HTR-8/SVneo (cell line): ENCODE measurements at regions not wholly inside any gene's neighbourhood (a gene's known extent, or its start where the extent isn't known, plus 50 kb on each side); places are given as distances from the start of the nearest gene placed in this dataset.
"Not testable (repeated sequence)": the region's sequence is repeated elsewhere in the genome, so short reads cannot be mapped to it uniquely, and the experiment has no call there.

ENCODE experiments used
- DNase-seq: peaks from one replicate; pipeline ENCODE4 v3.0.0; 2011; ENCODE audit warnings: low spot score, mixed read lengths; ENCODE audit not compliant: insufficient read length
- FAIRE-seq: peaks from 2 replicates; lab custom pipeline; 2011; peaks lifted over from hg19 to GRCh38; lab: Jason Lieb, UNC

DNA sequence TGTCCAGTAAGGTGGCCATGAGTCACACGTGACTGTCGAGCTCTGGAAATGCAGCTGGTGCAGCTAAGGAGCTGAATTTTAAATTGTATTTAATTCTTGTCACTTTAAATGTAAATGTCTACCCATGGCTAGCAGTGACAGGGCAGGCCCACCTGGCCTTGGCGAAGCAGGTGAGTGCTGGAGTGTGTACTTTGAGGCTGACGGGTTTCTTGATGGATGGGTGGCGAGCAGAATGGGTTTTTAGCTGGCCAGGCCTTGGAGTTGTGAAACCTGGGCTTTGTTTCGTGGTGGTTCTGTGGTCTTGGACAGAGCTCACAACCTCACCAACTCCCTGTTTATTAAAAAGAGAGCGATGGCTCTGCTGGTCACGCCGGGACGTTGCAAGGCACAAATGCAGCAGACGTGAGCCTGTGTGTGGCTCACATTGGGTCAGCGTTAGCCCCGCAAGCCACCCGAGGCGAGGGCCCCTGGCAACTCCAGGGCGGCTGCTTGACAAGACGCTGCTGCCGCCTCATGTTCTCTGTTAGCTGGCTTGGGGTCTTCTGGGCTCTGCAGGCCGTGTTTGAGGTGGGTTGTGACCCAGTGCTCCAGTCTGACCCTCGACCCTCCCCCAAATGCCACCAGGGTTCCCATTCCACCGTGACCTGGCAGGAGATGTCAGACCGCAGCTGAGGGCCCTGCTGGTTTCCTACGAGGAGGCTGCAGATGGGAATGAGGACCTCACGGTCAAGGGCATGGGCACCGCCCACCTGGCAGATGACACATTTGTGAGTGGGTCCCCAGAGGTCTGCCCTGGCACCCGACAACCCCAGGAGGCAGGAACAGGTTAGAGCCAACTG, 184.1 kb upstream of the ZNF469 start:
- DNase-seq = not testable (repeated sequence)
- peak; percentile 46 for FAIRE-seq

DNA sequence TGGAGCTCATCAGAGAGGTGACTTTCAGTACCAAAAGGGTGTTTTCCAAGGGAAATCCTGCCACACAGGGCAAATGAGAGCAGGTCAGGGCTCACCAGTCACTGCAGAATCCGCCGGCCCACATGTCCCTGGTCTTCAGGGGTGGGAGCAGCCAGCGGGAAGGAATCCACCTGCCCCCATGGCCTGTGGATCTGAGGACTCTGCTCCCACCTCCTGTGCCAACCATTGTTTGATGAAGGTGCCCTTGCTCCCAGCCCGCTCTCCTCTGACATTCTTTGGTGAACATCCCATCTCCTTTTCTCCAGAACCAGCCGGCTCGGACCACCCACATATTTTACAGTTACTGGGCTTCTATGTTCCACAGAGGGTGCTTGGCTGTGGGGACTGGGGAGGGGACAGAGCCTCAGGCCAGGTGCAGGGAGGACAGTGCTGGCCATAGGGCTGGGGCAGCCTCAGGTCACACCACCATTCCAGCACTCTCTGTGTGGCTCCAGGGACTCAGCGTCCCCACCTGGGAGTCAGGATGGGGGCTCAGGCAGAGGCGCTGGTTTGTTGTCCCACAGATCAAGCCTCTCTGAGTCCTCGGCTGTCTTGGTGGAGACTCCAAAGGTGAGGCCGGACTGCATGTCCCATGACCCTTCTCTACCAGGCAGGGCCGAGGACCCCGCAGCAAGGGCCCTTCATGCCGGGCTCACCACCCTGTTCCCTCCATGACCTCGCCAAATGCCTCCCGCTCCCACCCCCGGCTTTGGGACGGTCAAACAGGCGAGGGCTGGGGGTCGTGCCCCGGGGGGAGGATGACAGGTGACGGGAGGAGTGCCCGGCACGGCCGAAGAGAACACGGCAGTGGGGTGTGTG, 183.2 kb upstream of the ZNF469 start:
- not testable (repeated sequence) for DNase-seq
- FAIRE-seq = peak; percentile 33

DNA sequence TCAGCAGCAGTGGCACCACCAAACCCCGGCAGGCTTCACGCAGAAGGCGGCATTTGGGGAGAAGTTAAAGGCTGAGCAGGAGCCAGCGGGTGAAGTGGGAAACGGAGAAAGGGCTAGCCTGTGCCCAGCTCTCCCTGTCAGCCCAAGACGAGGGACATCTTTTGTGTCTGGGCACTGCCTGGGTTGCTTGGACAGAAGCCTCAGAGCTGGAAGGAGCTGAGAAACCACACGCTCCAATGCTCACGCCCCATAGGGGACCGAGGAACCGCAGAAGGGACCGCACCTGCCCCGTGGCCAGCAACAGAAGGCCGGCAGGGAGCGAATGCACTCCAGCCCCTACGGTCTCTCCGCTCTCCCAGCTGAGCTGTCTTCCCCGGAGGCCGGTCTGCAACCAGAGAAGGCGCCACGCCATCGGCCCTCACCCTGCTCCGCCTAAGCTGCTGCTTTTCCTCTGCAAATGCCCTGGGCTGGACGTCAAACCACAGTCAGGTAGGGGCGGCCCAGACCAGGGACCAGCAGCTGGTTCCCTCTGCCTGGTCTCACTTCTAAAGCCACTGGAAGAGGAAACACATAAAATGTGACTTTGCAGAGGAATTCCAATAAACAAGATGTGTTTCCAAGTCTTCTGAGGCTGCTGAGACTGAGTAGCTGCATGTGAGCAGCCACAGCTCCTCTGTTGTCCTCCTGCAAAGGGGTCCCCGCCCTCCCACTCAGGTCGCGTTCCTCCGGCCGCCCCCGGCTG, 182.4 kb upstream of the ZNF469 start:
- peak; percentile 52 for FAIRE-seq
- DNase-seq = not testable (repeated sequence)

DNA sequence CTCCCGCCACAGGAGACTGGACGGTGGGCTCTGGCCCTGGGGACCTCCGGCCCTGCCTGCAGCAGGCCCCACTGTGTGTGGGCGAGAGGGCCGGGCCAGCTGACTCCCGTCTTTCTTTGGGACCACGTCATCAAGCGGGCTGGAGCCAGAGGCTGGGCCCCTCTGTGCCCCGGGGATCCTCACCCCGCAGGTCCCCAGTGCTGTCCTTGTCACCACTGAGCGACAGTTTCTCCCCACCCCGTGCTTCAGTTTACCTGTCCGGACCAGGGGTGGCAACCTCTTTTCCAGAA, 181.9 kb upstream of the ZNF469 start:
- DNase-seq = no peak
- no peak for FAIRE-seq

DNA sequence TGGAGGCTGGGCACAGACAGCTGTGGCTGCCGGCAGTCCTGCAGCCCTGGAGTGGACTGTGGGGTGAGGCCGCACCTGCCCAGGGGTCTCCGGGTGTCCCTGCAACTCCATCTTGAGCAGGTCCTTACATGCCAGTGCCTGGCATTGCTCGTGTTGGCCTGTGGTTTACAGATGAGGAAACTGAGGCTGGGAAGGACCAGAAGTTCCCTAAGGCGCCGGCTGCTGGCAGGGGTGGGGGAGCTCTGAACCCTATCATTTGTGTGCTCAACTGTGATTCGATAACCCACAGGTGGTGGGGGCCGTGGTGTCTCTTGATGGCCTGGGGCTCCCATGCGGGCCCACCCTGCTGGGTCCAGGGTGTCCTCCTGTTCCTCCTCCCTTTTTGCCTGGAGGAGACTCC, 181.1 kb upstream of the ZNF469 start:
- not testable (repeated sequence) for FAIRE-seq, DNase-seq

DNA sequence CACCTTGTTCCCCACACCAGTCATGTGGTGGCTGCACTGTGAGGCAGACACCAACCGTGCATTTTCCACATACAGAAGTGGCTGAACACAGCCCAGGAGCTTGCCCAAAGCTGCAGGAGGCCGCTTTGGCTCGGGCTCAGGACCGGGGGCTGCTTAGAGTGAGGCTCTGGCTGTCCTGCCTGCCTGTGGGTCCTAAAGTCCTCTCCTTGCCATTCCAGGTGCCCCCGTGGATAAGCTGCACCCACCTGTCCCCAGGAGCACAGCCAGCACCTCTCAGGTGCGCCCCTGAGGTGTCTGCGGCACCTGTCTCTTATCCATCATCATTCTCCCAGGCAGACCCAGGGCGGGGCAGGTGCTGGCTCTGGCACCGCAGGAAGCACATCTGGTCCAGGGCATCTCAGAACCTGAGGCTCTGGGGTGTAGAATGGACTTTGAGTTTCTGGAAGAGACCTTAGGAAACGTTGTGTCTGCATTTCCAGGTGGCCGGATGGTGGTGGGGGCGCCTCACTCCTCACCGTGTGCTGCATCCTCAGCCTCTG, 180.5 kb upstream of the ZNF469 start:
- FAIRE-seq = no peak
- no peak for DNase-seq

DNA sequence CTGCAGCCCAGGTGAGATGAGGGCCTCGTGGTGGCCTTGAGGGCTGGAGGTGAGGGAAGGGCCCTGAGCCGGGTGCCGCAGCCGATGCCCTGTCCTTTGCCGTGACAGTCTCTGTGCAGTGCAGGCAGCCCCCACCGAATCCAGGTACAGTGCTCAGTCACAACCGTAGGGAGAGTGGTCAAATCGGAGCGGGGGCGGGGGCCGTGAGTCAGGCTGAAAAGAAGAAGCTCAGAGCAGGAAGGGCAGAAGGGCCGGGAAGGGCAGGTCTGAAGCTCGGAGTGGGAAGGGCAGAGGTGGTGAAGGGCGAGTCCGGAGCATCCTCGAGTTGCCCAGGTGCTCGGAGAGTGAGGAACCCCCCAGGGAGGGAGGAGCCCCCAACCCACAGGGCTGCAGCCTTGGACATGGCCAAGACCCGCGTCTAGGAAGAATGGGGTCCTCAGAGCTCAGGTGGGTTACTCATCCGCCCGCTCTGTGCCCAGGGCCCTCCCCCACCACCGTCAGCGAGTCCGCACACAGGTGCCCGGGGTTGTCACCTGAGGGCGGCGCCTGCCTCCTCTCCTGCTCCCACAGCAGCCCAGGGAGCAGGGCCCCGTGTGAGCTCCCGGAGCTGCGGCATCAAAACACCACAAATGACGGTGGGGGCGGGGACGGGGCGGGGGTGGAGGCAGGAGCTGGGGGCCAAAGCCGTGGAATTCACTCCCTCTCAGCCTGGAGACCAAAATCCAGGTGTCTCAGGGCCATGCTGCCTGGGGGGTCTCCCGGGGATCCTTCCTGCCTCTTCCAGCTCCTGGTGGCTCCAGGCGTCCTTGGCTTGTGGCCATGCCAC, 179.7 kb upstream of the ZNF469 start:
- not testable (repeated sequence) for FAIRE-seq, DNase-seq

DNA sequence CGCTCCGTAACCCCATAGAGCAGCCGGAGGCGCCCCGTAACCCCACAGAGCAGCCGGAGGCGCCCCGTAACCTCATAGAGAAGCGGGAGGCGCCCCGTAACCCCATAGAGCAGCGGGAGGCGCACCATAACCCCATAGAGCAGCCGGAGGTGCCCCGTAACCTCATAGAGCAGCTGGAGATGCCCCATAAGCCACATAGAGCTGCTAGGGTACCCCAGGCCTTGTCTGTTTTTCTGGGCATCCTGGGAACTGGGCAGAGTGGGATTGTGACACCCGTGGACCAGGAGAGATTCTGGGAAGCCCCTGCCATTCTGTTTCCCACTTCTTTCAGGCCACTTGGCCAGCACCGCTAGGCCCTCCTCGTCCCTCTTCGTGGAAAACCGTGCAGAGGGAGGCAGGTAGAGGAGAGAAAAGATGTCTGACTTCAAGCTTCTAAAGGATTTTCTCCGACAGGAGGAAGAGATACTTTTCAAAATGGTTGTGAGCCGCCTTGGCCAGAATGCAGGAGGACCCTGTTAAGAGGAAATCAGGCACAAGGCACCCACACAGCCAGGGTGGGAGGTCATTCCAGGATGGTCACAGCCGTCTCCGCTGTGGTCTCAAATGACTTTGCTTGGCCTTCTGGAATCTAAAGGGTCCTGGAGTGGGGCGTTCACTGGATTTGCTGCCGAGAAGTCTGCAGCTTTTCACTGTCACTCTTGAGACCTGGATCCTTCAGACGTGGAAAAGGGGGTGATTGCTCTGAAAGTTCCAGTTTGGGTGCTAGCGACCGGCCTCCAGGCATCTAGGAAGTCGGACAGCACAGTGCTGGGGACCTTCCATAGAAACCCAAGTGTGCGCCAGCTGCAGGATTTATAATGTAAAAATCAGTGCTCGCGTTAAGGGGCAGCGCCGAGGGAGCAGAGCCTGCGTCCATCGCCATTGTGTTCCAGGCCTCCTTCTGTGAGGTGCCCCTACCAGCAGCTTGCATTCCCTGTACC, 178.3 kb upstream of the ZNF469 start:
- not testable (repeated sequence) for FAIRE-seq, DNase-seq

DNA sequence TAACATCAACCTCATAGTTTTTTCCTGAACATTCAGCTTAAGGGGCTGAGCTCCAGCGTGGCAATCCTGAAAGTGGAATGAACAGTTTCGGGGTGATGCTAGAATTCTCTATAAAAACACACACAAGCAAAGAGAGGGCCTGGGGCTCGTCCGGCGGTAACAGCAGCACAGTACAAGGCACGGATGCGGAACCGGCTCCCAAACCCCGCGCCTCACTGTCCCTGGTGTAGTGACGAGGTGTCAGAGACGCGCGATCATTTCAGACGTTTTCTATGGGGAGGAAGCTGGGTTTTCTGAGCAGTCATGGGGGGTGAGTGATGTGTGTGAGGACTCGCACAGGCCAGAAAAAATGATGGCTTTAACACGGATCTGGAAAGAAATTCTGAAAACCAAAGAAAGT, 177.3 kb upstream of the ZNF469 start:
- FAIRE-seq = peak; percentile 23
- not testable (repeated sequence) for DNase-seq

DNA sequence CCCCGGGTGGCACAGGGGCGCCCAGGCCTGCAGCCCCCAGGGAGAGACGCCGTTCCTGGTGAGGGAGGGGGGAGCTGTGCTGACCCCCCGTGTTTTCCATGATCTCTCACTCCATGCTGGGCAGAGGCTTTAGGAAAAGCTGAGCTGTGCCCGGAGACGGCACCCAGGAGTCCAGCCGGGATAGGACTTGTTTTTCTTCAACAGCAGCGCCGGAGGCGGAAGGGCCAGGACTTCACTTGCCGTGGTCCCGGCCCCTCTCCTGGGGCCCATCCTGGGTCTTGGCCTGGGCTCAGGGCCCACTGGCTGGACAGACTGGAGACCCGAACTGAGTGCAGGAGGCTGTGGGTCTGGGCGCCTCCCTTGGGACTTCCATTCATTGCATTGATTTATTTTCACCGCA, 176.8 kb upstream of the ZNF469 start:
- DNase-seq, FAIRE-seq: not testable (repeated sequence)

DNA sequence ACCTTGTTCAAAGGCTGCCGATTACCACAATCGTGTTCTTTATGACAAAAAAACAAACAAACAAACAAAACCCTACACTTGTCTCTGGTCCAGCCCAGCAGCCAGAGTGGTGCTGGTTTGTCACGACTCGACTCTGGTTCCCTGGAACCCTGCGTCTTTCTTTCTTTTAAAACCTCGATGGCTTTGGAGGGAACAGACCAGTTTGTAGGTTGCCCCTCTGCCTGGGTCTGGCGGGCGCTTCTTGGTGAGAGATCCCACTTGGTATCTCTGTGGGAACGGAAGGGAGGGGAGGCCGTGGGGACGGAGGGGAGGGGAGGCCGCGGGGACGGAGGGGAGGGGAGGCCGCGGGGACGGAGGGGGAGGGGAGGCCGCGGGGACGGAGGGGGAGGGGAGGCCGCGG, 176.2 kb upstream of the ZNF469 start:
- DNase-seq = not testable (repeated sequence)
- peak; percentile 36 for FAIRE-seq

DNA sequence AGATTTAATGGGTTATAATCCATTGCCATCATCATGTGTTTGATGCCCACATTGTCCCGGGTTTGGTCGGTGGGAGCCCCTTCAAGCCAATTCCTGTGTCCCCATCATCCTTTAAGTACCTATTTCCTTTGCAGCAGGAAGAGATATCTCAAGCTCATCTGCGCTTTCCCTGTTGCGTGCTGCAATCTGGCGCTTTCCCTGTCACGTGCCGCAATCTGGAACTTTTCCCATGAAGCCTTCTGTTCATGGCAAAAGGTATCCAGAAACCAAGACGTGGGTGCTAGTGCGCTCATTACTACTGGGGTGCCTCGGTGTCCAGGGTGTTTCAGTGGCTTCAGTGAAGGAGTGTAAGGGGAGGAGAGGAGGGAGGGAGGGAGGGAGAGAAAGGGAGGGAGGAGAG, 174.6 kb upstream of the ZNF469 start:
- no peak for DNase-seq
- FAIRE-seq = no peak

DNA sequence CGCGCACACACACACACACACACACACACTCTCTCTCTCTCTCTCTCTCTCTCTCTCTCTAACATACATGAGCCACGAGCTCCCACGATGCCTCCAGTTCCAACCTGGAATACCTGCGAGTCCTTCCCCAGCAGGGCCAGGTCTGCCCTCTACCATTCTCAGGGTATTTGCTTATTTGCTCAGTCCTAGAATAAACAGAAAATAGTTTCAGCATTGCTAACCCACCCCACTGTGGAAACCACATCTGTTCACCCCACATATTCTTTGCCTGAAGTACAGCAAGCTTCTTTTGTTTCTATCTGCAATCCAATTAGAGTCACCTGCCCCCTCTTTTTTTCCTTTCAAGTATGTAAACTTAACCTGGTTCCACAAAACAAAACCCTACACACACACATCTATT, 174.0 kb upstream of the ZNF469 start:
- FAIRE-seq, DNase-seq: not testable (repeated sequence)

DNA sequence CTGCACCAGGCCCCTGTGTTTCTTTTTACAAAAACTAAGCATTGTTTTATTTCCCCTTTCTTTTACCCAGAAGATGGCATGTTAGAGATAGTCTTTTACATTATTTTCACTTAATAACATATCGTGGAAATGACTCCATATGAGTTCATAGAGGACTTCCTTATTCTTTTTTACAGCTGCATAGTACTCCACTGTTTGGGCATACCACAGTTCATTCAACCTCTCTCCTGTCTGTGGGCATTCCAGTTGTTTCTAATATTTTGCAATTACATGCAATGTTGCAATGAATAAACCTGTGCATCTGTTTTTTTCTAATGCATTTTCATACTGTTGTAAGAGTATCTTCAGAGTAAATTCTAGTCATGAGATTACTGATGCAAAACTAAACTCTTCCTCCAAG, 173.2 kb upstream of the ZNF469 start:
- not testable (repeated sequence) for FAIRE-seq, DNase-seq

DNA sequence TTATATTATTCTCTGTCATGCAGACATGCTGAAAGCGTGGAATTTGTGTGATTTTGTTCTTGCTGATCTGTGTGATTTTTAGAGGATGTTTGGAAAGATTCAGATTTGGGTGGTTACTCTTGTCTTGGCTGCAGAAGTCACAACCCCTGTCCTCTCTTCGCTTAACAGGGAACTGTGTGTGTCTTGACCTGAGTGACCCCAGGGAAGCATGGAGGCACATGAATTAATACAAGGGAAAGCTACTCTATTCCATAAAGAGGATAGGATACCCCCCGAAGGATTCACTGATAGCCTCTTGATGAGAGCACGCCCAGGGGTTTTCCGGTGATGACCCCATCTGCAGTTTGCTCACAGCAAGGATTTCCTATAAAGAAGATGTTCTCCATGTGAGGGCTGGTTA, 168.8 kb upstream of the ZNF469 start:
- not testable (repeated sequence) for FAIRE-seq, DNase-seq

DNA sequence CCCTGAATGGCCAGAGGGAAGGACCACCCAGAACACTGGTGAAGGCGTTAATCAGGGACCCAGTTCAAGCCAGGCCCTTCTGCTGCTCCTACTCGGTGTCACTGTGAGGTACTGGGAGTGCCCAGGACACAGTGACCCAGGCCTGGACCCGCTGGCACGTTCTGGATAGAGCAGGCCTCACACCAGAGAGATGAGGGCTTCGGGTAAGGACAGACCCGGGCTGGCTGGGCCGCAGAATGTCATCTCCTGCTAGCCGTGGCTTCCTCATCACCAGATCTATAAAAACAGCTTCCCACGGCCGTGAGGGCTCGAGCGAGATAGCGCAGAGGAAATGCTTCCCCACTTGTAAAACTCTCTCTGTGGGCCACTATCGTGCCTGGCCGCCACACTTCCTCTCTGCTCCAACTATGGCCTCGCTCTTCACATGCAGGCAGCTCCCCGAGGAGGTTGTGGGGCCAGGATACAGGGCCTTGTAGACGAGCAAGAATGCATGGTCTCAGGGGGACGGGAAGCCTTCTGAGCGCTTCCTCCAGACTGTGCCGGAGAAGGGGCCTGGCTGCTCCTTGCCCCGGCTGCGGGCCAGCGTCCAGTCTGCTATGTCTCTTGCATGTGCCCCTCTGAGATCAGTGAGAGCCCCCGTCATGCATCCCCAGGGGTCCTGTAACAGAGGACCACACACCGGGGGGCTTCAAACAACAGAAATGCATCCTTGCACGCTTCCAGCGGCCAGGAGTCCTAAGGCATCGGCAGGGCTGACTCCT, 161.6 kb upstream of the ZNF469 start:
- not testable (repeated sequence) for FAIRE-seq, DNase-seq

DNA sequence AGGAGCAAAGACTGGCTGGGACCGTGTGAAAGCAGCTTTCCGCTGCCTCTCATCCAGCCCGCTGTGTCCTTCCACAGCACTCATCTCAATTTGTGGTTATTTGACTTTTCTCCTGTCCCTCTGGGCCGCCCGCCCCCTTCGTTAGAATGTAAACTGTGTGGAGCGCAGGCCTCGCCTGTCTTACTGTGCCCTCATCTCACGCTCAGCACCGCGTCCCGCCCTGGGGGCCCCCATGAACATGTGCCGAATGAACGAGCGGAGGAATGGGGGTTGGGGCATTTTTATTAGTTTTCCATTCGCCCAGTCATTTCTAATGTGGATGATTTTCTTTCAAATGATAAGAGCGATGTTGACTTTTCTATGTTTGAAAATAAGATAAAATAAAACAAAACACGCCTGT, 159.1 kb upstream of the ZNF469 start:
- not testable (repeated sequence) for DNase-seq, FAIRE-seq
